HG03575 (cell line): ENCODE measurements at regions not wholly inside any gene's neighbourhood (a gene's known extent, or its start where the extent isn't known, plus 50 kb on each side); places are given as distances from the start of the nearest gene placed in this dataset.
"Not testable (repeated sequence)": the region's sequence is repeated elsewhere in the genome, so short reads cannot be mapped to it uniquely, and the experiment has no call there.

ENCODE experiments used
- ATAC-seq: cut with Tn5 transposase; IDR thresholded peaks from one replicate; pipeline ENCODE4 v1.9.1; 2021; ENCODE audit not compliant: unreplicated experiment, insufficient number of reproducible peaks, low FRiP score; ENCODE audit errors: extremely low read depth

DNA sequence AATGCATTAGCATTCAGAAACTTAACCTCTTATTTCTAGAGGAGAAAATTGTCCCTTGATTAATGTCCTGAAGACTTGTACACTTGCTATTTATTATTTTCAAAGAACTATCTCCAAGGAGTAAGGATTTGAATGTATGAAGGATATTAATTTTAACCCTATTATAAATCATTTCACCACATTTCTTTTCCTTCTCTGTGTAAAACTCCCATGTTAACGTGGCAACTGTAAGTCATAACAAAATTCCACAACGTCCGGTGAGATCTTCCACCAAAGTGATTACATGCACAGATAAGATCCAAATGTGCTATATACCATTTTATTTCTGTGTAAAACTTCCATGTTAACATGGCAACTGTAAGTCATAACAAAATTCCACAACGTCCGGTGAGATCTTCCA, 229.1 kb upstream of the ARHGEF26 start:
- no peak for ATAC-seq

DNA sequence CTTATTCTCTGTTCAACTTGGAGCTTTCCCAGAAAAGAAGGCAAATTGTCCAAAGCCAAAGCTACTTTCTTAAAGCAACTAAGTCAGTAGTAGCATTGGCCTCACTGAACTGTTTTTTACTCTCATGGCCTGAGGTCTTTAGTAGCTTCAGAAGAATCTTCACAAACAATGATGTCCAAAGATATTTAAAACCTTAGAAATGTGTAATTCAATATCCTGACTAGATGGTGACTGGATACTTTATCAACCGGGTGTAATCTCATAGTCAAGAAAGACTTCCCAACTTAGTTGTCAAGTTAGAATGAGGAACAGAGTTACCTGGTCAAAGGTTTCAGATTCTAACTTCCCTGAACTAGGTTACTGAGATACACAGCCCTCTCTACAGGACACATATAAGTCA, 226.3 kb upstream of the ARHGEF26 start:
- no peak for ATAC-seq

DNA sequence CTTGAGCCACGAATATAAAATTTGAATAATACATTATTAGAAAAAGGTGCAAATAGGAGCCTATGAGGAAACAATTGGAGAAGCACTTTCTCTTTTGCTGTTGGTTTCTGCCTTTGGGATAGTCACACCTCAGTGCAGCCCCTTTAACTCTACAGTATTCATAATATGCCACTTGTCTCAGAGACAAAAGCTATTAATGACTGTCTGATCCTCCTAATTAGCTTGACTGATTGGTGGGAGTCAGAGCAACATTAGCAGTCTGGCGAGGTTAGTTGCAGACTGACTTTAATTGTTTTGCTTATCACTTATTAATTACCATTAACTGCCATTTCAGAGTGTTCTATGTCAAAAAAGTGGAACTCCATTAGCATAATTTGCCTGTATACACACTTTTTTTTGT, 225.0 kb upstream of the ARHGEF26 start:
- no peak for ATAC-seq

DNA sequence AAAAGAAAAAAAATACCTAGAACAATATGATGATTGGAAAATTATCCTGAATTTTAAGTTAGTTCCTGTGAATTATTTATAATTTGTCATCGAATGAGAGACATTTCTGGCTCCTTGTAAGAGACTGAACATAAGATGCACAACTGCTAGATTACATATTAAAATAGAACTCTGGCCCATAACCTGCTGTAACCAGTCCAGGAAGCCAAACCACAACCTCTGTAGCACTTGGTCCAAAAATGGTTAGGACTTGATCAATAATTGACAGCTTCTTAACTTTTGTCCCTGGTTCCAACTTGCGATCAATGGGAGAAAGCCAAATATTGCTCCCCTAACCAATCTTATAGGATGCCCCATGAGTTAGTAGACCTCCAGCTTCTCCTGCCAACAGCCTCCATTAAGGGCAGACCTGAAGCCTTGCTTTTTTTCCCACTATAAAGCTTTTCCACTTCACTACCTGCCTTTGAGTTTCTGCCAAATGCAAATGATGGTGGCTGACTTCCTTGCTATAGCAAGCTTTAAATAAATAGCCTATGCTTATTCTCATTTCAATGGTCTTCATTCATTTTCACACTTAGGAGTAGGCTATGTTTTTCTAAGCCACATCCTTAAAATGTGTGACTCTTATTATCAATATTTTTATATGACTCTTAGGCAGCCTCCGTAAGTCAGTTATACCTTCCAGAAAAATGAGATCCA, 224.0 kb upstream of the ARHGEF26 start:
- no peak for ATAC-seq

DNA sequence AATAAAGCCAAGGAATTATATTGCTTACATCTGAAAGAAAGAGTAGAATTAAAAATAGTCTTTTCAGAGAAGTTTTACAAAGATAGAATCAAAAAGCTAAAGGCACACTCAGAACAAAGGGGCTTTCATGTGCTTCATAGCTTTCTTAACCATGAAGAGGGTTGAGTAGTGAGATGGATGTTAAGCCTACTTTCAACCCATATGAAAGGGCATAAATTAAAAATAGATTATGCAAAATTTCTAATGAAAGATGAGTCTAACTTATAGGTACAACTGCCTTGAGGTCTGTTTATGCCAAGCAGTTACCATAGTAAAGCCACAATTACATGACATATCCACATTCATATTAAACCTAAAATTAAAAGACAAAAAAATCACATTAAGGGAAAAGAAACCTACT, 223.3 kb upstream of the ARHGEF26 start:
- peak; percentile 73 for ATAC-seq

DNA sequence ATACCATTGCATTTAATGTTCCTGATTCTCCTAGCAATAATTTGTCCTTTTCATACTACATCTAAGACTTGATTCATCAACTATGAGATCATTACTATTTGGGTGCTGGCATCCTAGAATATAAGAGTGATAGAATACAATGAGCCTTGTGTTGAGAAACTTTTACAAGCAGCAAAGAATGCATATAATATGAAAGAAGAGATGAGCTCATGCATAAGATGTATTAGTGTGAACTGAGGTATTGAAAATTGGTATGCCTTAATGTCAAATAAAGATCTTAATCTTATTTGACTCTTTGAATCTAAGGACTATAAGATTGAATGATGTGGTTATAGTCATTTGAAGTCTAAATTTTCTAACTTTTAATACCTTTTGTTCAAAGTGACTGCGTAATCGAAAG, 220.0 kb upstream of the ARHGEF26 start:
- no peak for ATAC-seq

DNA sequence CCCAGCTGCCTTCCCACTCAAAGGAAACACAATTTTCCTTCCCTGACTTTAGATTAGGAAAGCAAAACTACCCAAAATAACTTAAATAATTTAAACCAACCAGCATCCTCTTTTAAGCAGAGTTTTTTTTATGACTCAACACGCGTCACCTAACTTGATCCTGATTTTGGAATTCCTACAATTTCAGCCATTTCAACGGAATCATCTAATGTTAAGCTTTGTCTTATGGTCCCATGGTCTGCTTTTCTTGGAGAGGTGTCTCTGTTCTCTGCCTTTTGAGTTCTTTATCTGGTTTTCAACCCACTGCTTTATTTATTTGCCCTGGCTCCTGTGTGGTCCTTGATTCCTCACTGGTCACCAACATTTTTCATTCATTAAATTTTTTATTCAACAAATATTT, 219.2 kb upstream of the ARHGEF26 start:
- ATAC-seq = no peak

DNA sequence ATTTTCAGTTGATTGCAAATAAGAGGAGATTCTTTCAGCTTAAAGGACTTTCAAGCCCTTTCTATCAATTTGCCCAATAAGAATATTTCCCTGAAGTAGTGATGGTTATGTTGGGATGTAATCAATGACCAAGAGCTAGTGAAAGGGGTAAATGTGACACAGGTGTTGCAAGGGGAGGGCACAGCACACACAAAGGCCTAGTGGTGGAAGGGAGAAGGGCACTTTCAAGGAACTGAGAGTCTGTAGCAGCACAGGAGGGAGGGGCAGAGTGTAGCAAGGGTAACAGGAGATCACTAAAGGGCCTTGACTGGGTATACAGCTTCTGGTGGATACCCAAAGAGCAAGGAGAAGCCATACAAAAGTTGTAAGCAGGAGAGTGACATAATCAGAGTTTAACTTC, 217.8 kb upstream of the ARHGEF26 start:
- no peak for ATAC-seq

DNA sequence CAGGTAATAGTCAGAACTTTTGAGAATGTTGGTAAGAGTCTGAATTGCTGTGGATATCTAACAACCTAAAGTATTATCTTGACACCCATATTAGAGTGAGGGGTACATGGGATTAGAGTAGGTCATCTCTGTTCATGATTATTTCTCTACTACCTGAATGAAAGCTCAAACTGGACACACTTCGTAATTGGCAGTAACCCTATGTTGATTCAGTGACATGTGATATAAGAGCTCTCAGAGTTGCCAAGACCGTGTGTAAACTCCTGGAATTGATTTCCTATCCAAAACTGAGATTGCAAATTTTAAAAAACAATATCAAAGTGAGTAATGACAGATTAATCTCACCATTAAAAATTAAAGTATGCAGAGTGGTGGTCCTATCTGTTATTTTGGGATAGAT, 214.8 kb upstream of the ARHGEF26 start:
- ATAC-seq = no peak

DNA sequence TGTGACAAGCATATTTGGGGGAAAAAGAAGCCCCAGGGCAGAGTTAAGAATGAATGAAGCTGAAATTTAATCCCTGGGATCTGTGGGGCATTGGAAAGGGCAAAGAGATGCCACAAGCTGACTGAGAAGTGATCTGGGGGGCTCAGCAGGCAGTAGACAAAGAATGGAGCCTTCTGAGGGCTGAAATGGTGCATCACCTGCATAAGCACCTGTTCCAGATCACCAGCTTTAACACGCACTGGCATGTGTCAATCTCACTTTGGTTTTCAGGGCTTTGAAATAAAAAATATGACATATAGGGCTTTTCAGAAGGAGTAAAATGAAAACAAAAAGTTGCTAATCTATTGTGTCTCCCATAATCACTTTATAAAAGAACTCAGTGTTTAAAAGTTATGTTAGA, 210.8 kb upstream of the ARHGEF26 start:
- ATAC-seq = no peak

DNA sequence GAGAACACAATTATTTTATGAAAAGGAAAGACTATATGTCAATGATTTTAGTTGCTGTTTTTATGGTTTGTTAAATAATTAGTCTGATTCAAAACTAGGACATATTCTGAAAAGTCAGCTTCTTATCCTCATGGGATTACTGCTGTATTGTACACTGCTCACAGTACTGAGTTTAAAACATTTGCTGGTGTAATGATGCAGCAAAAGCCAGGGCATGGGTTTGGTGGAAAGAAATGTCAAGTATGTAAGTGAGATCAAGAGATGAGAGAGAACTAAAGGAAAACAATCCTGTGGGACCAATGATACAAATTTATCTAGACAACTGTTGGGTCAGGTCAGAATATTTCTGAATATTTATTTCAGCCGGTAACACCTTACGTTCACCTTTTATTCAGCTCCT, 210.1 kb upstream of the ARHGEF26 start:
- ATAC-seq = no peak

DNA sequence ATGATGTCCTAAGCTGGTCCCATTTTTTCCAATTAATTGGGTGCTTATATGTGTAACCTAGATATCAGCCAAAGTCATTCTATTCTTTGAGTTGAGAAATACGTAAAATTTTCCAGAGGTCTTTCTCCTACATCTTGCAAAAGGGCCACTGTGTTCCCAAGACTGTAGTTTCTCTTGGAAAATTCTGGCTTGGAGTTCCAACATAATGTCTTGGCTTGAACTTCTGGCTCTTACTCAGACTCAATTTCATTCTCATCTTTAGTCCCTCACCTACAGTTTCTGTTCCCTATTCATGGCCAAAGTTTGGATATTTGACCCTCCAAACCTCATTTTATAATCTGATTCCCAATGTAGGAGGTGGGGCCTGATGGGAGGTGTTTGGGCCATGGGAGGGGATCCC, 201.4 kb upstream of the ARHGEF26 start:
- no peak for ATAC-seq

DNA sequence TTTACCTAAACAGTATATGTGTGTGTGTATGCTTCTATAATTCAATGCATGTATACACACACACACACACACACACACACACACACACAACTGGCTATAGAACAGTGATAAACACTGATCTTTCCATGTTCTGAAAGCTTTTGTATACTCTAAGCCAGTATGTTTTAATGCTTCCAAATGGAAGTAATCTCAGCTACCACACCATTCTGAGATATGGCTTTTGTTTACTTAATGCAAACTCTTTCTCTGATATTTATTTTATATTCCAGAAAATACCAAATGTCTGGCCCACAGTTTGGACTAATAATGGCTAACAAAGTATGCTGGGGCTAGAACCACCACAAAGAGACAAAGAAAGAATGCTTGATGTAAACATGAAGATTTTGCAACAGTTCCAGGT, 199.4 kb upstream of the ARHGEF26 start:
- no peak for ATAC-seq

DNA sequence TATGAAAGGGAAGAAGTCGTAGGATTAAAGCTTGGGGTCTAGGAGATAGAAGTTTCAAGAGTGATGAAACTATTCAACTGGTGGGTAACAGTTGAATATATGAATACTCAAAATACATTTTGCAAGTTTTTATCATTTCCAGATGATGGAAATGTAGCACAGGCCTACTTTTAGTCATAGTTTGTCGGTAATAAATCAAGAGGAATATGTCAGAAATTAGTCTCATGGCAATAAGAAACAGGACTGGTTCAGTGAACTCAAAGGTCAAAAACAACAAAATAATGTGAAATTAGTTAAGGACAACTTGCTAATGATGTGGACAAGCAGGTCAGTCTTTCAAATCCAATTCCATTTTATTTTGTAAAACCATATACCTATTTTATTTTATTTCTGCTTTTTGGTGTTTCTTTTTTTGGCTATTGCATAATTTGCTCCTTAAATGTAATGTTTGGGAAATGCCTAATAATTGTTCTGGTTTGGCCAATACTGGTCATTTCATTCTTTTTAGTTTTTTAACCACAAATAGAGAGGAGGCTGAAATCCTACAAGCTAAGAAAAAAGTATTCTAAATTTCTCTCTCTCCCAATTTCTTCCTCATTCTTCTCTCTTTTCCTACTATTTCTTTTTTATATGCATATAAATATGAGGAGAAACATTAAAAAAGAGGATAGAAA, 195.2 kb upstream of the ARHGEF26 start:
- ATAC-seq = no peak

DNA sequence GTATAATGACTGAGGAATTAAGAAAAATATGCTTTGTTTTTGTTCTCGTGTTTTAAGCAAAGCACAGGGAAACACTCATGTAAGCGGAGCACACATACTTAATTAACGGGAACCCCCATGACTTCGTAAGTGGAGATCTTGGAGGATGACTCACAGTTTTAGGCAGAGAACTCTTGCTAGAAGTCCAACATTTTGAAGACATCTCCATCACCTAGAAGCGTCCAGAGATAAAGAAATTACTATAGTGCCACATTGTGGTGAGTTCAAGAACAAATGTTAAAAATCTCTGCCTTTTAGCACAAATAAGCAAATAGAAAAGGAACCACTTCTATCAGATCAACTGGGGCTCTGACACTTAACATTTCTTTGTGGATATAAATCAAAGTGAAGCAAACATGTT, 194.1 kb upstream of the ARHGEF26 start:
- no peak for ATAC-seq

DNA sequence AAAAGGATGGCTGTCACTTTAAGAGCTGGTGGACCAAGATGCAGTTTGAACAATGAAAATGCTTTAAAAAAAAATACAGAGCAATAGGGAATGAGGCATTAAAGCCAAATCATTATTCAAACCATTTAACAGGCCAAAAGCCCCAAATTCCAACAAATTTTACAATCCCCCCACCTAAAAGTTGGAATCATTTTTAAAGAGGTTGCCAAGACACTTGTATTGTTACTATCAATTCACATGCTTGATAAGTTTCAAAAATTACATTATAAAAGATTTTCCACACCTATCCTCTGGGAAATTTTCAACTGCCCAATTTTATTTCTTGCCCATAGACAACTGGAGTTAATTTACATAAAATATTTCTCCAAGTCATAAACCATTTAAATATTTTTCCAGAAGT, 192.3 kb upstream of the ARHGEF26 start:
- no peak for ATAC-seq

DNA sequence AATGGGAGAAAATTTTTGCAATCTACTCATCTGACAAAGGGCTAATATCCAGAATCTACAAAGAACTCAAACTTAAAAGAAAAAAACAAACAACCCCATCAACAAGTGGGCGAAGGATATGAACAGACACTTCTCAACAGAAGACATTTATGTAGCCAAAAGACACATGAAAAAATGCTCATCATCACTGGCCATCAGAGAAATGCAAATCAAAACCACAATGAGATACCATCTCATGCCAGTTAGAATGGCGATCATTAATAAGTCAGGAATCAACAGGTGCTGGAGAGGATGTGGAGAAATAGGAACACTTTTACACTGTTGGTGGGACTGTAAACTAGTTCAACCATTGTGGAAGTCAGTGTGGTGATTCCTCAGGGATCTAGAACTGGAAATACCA, 187.7 kb upstream of the ARHGEF26 start:
- ATAC-seq = not testable (repeated sequence)

DNA sequence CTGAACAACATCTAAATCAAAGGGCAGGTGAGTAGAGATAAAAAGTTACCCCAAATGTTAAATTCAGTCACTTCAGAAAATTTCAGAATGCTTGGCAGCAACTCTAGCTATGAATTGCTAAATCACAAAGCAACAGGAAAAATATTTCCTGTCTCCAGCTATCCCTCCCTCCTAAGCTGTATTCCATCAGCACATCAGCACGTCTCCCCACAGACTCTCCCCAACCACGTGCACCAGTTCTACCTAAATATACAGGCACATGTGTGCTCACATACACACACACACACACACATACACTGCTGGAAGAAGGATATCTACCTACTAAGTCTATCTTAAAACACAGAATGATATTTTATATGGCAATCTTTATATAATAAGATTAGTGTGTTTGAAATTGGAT, 177.1 kb upstream of the ARHGEF26 start:
- no peak for ATAC-seq

DNA sequence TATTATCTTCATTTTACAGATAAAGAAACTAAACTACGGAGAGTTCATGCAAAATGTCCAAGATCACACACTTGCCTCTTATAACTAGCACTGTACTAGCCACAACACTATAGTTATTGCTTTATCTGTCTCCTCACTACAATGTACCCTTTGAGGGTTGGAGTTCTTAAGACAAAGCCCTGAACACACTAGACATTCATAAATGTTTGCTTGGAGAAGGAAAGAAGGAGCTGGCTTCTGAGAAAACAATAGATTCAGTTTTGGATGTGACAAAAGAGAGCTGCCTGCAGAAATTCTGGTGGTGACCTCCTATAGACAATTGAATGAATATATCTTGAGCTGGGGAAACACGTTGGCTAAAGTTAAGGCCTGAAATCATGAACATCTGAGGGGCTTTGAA, 169.9 kb upstream of the ARHGEF26 start:
- ATAC-seq = no peak

DNA sequence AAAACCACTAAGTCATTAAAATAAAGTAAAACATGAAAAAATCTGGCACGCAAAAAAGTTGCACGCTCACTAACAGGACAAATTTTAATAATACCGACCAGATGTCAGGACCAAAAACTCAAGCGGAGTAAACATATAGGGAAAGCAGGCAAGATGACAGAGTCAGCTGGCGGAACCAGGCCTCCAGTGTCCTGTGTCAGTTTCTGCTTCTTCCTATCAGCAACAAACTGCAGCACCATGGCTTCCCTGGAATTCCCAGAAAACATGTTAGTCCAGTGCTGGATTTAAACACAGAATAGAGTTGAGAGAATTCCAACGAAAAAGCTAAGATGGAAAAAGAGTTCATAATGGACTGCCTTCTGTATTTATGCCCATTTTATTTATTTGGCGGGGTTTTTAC, 169.1 kb upstream of the ARHGEF26 start:
- ATAC-seq = no peak

DNA sequence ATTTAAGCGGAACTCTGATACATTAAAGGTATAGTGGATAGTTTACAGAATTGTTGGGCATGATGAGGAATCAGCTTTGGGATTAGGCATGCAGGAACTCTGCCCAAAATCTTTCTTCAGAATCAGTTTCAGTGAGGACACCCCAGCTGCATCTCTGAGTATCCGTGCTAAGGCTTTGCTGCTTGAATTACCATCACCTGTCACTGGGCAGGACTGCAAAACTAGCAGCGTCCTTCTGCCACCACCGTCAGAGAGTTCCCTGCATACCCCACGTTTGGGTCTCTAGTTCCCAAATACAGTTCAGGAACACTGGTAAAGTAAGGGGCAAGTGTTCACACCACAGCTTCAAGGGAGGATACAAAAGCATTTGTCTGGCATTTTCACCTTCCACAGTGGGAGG, 164.6 kb upstream of the ARHGEF26 start:
- ATAC-seq = no peak
